Endothelial cell of umbilical vein (primary cell): ENCODE measurements at regions not wholly inside any gene's neighbourhood (a gene's known extent, or its start where the extent isn't known, plus 50 kb on each side); places are given as distances from the start of the nearest gene placed in this dataset.

Experiments used
- BruUV-seq: library from RNA; stranded (reverse); fragments of 400-500 nt; replicated peaks from 2 replicates; lab custom pipeline; 2021; lab: Mats Ljungman, UMichigan
- CTCF ChIA-PET: fragments of 300-600, 350-600 bp; sonication (Branson Sonifier 250); formaldehyde crosslinking; loops from one replicate; lab custom pipeline; 2021; ENCODE audit warnings: antibody characterized with exemption, inconsistent platforms; lab: Charles Lee
- POLR2A ChIA-PET: fragments of 300-600, 350-600 bp; sonication (Branson Sonifier 250); formaldehyde crosslinking; loops from one replicate; lab custom pipeline; 2021; ENCODE audit warnings: antibody characterized with exemption, inconsistent platforms; lab: Charles Lee
- DNase-seq: peaks from one replicate; pipeline ENCODE4 v3.0.0-alpha.2; 2011; ENCODE audit warnings: low read depth, low spot score
- FAIRE-seq: peaks from 2 replicates; lab custom pipeline; 2011; peaks lifted over from hg19 to GRCh38; lab: Jason Lieb, UNC
- H2AFZ ChIP-seq: 2 replicates; pipeline ENCODE4 v1.6.0; 2012; ENCODE audit warnings: low read depth, low read length, control low read depth, inconsistent platforms
- H3K27ac ChIP-seq: 2 replicates; pipeline ENCODE4 v1.5.1; 2011; ENCODE audit warnings: low read depth, mild to moderate bottlenecking, control low read depth, low read length, moderate library complexity; ENCODE audit not compliant: insufficient read depth
- H3K27me3 ChIP-seq, 2 experiments: 2 replicates each; pipeline versions ENCODE4 v1.6.0 to v1.6.1; 2011; ENCODE audit warnings: low read length in 2 of 2, mixed read lengths in 1 of 2; ENCODE audit not compliant: control insufficient read depth in 2 of 2, insufficient read depth in 2 of 2
- H3K36me3 ChIP-seq, 2 experiments: 2 replicates in 1 of 2; 3 replicates in 1 of 2; pipeline ENCODE4 v1.5.1; 2011; ENCODE audit warnings: low read length in 2 of 2, mild to moderate bottlenecking in 1 of 2, moderate library complexity in 1 of 2; ENCODE audit not compliant: control insufficient read depth in 2 of 2, insufficient read depth in 2 of 2; ENCODE audit errors: extremely low read depth in 1 of 2
- H3K4me1 ChIP-seq: 3 replicates; pipeline ENCODE4 v1.5.1; 2011; ENCODE audit warnings: mild to moderate bottlenecking, low read length; ENCODE audit not compliant: control insufficient read depth, insufficient read depth; ENCODE audit errors: extremely low read depth
- H3K4me2 ChIP-seq: 2 replicates; pipeline ENCODE4 v1.6.1; 2011; ENCODE audit warnings: low read length, control low read depth, mixed read lengths; ENCODE audit not compliant: insufficient read depth
- H3K4me3 ChIP-seq, 3 experiments: fragments of 200-600 bp in 1 of 3; sonication (generic), shearing (Covaris generic) in 1 of 3; replicated peaks in 1 of 3; 2 replicates each; pipeline ENCODE4 v1.5.1; 2011 to 2016; ENCODE audit warnings: control low read depth in 3 of 3, low read length in 3 of 3, mild to moderate bottlenecking in 2 of 3, inconsistent platforms in 1 of 3, low read depth in 1 of 3, moderate library complexity in 1 of 3; ENCODE audit not compliant: insufficient read depth in 1 of 3
- H3K79me2 ChIP-seq: 2 replicates; pipeline ENCODE4 v1.6.0; 2012; ENCODE audit warnings: low read length, inconsistent platforms; ENCODE audit not compliant: control insufficient read depth, insufficient read depth
- H3K9ac ChIP-seq: replicated peaks from 2 replicates; pipeline ENCODE3; 2011; ENCODE audit warnings: low read length, control low read depth; ENCODE audit not compliant: insufficient read depth; ENCODE audit errors: extremely low read depth
- H3K9me1 ChIP-seq: replicated peaks from 3 replicates; pipeline ENCODE4 v1.6.0; 2011; ENCODE audit warnings: mild to moderate bottlenecking, low read length; ENCODE audit not compliant: control insufficient read depth, insufficient read depth; ENCODE audit errors: extremely low read depth
- H3K9me3 ChIP-seq: replicated peaks from 2 replicates; pipeline ENCODE4 v1.5.1; 2012; ENCODE audit warnings: low read length, inconsistent platforms; ENCODE audit not compliant: control insufficient read depth, insufficient read depth
- H4K20me1 ChIP-seq: replicated peaks from 2 replicates; pipeline ENCODE3; 2011; ENCODE audit warnings: mild to moderate bottlenecking, low read length; ENCODE audit not compliant: control insufficient read depth, insufficient read depth; ENCODE audit errors: extremely low read depth
- EZH2 ChIP-seq: IDR thresholded peaks from 2 replicates; pipeline ENCODE4 v1.6.1; 2012; ENCODE audit warnings: borderline replicate concordance, low read depth, mild to moderate bottlenecking, moderate library complexity, low read length, inconsistent platforms; ENCODE audit not compliant: severe bottlenecking
- FOS ChIP-seq: IDR thresholded peaks from 2 replicates; pipeline ENCODE4 v1.6.1; 2011; ENCODE audit warnings: mild to moderate bottlenecking, low read length, moderate library complexity, borderline replicate concordance; ENCODE audit not compliant: insufficient read depth
- GATA2 ChIP-seq: IDR thresholded peaks from 2 replicates; pipeline ENCODE4 v1.7.0; 2011; ENCODE audit warnings: low read depth, mild to moderate bottlenecking, moderate library complexity, mixed read lengths, low read length; ENCODE audit not compliant: insufficient read length, insufficient read depth
- JUN ChIP-seq: IDR thresholded peaks from 2 replicates; pipeline ENCODE4 v1.6.1; 2011; ENCODE audit warnings: borderline replicate concordance, low read depth; ENCODE audit not compliant: insufficient read length, insufficient read depth
- MYC ChIP-seq: IDR thresholded peaks from one replicate; pipeline ENCODE4 v1.6.1; 2011; ENCODE audit warnings: mild to moderate bottlenecking, low read depth, low read length
- POLR2A ChIP-seq: IDR thresholded peaks from 2 replicates; pipeline ENCODE4 v1.6.1; 2012; ENCODE audit warnings: low read depth, mild to moderate bottlenecking, control low read depth, low read length
- POLR2AphosphoS5 ChIP-seq: IDR thresholded peaks from 2 replicates; pipeline ENCODE4 v1.6.1; 2012; ENCODE audit warnings: low read depth, mild to moderate bottlenecking, control low read depth, low read length, moderate library complexity; ENCODE audit not compliant: insufficient read depth
- dilution Hi-C: fragments of 300-500 bp; cut with MboI; formaldehyde crosslinking; loops from one replicate; pipeline ENCODE4 v1.15.0; 2019; ENCODE audit warnings: low sequenced_read_pairs; ENCODE audit not compliant: extremely low pct_ligation_motif_present
- intact Hi-C: fragments of 100-400 bp; cut with micrococcal nuclease; formaldehyde crosslinking; loops from one replicate; pipeline ENCODE4 v1.10.0; 2022
- TF ChIP-seq, protein P1 (sequence below): IDR thresholded peaks from 2 replicates; pipeline ENCODE4 v1.6.1; 2011; ENCODE audit not compliant: insufficient read depth, insufficient read length
- TF ChIP-seq, protein P2 (sequence below), 2 donors: IDR thresholded peaks; 1 replicate in 1 of 2; 2 replicates in 1 of 2; pipeline ENCODE4 v1.5.1; 2011; ENCODE audit warnings: low read length in 2 of 2, mild to moderate bottlenecking in 2 of 2, moderate library complexity in 2 of 2, control low read depth in 1 of 2, inconsistent platforms in 1 of 2, low read depth in 1 of 2; ENCODE audit not compliant: insufficient read depth in 1 of 2; ENCODE audit errors: extremely low read depth in 1 of 2

DNA sequence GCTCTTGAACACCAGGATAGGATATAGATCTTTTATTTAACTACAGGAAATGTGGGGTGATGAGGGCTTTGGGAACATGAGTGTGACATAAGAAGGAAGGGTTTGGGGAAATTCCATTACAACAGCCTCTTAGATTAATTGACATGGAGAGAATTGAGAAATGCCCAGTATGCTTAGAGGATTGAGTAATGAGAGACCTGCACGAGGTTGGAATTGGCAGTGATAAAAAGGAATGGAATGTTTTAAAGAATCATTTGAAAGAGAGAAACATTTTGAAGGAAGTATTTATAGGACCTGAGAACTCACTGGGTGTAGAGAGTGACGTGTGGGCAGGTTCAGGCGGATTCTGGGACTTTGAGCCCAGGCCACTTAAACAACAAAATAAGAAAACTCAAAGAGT lies 227.0 kb downstream of the BMP2 start:
- CTCF ChIA-PET: interaction anchor here (1.3 kb wide), 1 partner anchor 21 kb away, joined by 4 read pairs; no protein-coding TSS in a partner anchor
- dilution Hi-C loops: no loop called here
- FAIRE-seq: no peak

More for the DNA sequence above, 227.0 kb downstream of the BMP2 start:
- Histone ChIP-seq H3K79me2 (no peaks in the 10 kb centered on the region), H3K27me3 (no peaks in the 10 kb centered on the region), H2AFZ (no peak overlapping the region), H3K9me3 (no peaks in the 10 kb centered on the region), H3K9ac (no peak overlapping the region), H4K20me1 (no peaks in the 10 kb centered on the region), H3K27ac (no peak overlapping the region), H3K4me3 (no peak overlapping the region), H3K36me3 (no peaks in the 10 kb centered on the region), H3K4me1 (no peaks in the 10 kb centered on the region), H3K4me2 (no peak overlapping the region), H3K9me1 (no peaks in the 10 kb centered on the region)
- intact Hi-C loops: no loop called here
- no peak for TF ChIP-seq POLR2A
- TF ChIP-seq POLR2AphosphoS5: no peak
- TF ChIP-seq, protein P1, sequence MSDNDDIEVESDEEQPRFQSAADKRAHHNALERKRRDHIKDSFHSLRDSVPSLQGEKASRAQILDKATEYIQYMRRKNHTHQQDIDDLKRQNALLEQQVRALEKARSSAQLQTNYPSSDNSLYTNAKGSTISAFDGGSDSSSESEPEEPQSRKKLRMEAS: no peak
- TF ChIP-seq, protein P2, sequence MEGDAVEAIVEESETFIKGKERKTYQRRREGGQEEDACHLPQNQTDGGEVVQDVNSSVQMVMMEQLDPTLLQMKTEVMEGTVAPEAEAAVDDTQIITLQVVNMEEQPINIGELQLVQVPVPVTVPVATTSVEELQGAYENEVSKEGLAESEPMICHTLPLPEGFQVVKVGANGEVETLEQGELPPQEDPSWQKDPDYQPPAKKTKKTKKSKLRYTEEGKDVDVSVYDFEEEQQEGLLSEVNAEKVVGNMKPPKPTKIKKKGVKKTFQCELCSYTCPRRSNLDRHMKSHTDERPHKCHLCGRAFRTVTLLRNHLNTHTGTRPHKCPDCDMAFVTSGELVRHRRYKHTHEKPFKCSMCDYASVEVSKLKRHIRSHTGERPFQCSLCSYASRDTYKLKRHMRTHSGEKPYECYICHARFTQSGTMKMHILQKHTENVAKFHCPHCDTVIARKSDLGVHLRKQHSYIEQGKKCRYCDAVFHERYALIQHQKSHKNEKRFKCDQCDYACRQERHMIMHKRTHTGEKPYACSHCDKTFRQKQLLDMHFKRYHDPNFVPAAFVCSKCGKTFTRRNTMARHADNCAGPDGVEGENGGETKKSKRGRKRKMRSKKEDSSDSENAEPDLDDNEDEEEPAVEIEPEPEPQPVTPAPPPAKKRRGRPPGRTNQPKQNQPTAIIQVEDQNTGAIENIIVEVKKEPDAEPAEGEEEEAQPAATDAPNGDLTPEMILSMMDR (IDR thresholded peaks at IDR 0.05; ENCODE audit: extremely low read depth in 1 of 2, insufficient read depth in 1 of 2, low read depth in 1 of 2, low read length in 2 of 2): no peak
- no peak for TF ChIP-seq GATA2
- TF ChIP-seq JUN: no peak
- no peak for TF ChIP-seq FOS
- no peak for TF ChIP-seq MYC
- TF ChIP-seq EZH2: no peak
- POLR2A ChIA-PET: no interaction called here
- no TSS peak for BruUV-seq
- DNase-seq: no peak
